Mesendoderm (in vitro differentiated cells): ENCODE measurements at regions not wholly inside any gene's neighbourhood (a gene's known extent, or its start where the extent isn't known, plus 50 kb on each side); places are given as distances from the start of the nearest gene placed in this dataset.

Source experiments
- DNase-seq: peaks from one replicate; pipeline ENCODE4 v3.0.0; 2013
- H2AK5ac ChIP-seq: 2 replicates; pipeline ENCODE4 v1.6.1; 2013; ENCODE audit warnings: low read length, inconsistent platforms
- H2BK120ac ChIP-seq: 2 replicates; pipeline ENCODE4 v1.6.1; 2013; ENCODE audit warnings: low read depth, mild to moderate bottlenecking, low read length, moderate library complexity, mixed read lengths
- H2BK15ac ChIP-seq: replicated peaks from 2 replicates; pipeline ENCODE4 v1.6.1; 2013; ENCODE audit warnings: low read depth, mild to moderate bottlenecking, moderate library complexity
- H2BK5ac ChIP-seq: 2 replicates; pipeline ENCODE4 v1.6.1; 2013; ENCODE audit warnings: low read length, inconsistent platforms
- H3K18ac ChIP-seq: 2 replicates; pipeline ENCODE4 v1.6.1; 2013; ENCODE audit warnings: mild to moderate bottlenecking, low read length, mixed read lengths
- H3K23ac ChIP-seq: one replicate; pipeline ENCODE4 v1.6.1; 2013; ENCODE audit warnings: low read length
- H3K27ac ChIP-seq: 2 replicates; pipeline ENCODE4 v1.5.1; 2013; ENCODE audit warnings: low read depth, mild to moderate bottlenecking, inconsistent platforms, low read length, moderate library complexity
- H3K27me3 ChIP-seq: 2 replicates; pipeline ENCODE4 v1.6.1; 2013; ENCODE audit warnings: low read length, control low read depth, mild to moderate bottlenecking, inconsistent platforms; ENCODE audit not compliant: insufficient read depth, poor library complexity
- H3K36me3 ChIP-seq: 2 replicates; pipeline ENCODE4 v1.6.1; 2013; ENCODE audit warnings: low read length, inconsistent platforms; ENCODE audit not compliant: control insufficient read depth, insufficient read depth
- H3K4ac ChIP-seq: one replicate; pipeline ENCODE4 v1.6.1; 2013; ENCODE audit warnings: low read depth, mild to moderate bottlenecking, low read length, moderate library complexity
- H3K4me1 ChIP-seq: 2 replicates; pipeline ENCODE4 v1.6.1; 2013; ENCODE audit warnings: low read depth, low read length, inconsistent platforms; ENCODE audit not compliant: control insufficient read depth
- H3K4me2 ChIP-seq: 2 replicates; pipeline ENCODE4 v1.6.1; 2013; ENCODE audit warnings: low read length
- H3K4me3 ChIP-seq: 2 replicates; pipeline ENCODE4 v1.5.1; 2013; ENCODE audit warnings: mild to moderate bottlenecking, low read length
- H3K56ac ChIP-seq: one replicate; pipeline ENCODE4 v1.6.1; 2013; ENCODE audit warnings: low read length
- H3K79me1 ChIP-seq: 2 replicates; pipeline ENCODE4 v1.6.1; 2013; ENCODE audit warnings: low read length, inconsistent platforms
- H3K79me2 ChIP-seq: 2 replicates; pipeline ENCODE4 v1.6.1; 2013; ENCODE audit warnings: mild to moderate bottlenecking, low read length; ENCODE audit not compliant: control insufficient read depth, insufficient read depth
- H3K9ac ChIP-seq: 2 replicates; pipeline ENCODE4 v1.6.1; 2013; ENCODE audit warnings: low read length, inconsistent platforms
- H4K5ac ChIP-seq: one replicate; pipeline ENCODE4 v1.6.1; 2013; ENCODE audit warnings: low read length
- H4K8ac ChIP-seq: one replicate; pipeline ENCODE4 v1.6.1; 2013; ENCODE audit warnings: low read depth, mild to moderate bottlenecking, control low read depth, low read length, moderate library complexity
- WGBS: extraction: QIAGEN DNeasy Blood & Tissue Kit; methylation state at CpG from one replicate; pipeline ENCODE4 v1.1.7; 2013; ENCODE audit warnings: low lambda C conversion rate, missing lambda C conversion rate; ENCODE audit not compliant: insufficient coverage; ENCODE audit errors: extremely low coverage; 5-methylcytosine and 5-hydroxymethylcytosine counted together

DNA sequence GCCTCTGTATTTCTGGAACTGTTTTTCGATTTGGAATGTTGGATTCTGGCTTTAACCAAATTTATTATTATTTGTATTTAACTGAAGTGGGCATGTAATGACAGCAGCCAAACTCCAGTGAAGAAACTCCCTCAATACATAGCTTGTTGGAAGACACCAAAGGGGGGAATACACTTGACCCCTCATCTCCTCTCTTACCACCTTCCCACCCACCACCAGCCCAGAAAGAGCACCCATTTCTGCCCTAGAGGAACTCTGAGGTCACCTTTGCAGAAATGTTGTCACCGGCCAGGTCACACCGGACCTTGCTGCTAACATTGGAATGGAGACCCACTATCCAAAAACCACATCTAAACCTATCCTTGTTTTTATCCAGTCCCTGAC, 58.6 kb upstream of the CA12 start:
- Histone ChIP-seq H3K27ac (peak overlapping the region; percentile 79), H3K23ac (peak overlapping the region; percentile 59), H3K4me1 (peaks cover 25% of the 10 kb centered on the region), H3K79me1 (no peaks in the 10 kb centered on the region), H3K56ac (peak overlapping the region; percentile 74), H3K4me2 (no peak overlapping the region), H3K9ac (peak overlapping the region; percentile 45), H3K27me3 (no peaks in the 10 kb centered on the region), H3K4me3 (no peak overlapping the region), H3K79me2 (no peaks in the 10 kb centered on the region), H2AK5ac (peak overlapping the region; percentile 95), H3K4ac (peak overlapping the region; percentile 76), H2BK5ac (peak overlapping the region; percentile 99), H2BK15ac (no peak overlapping the region), H4K8ac (no peak overlapping the region), H3K36me3 (no peaks in the 10 kb centered on the region), H4K5ac (peak overlapping the region; percentile 61), H2BK120ac (no peak overlapping the region), H3K18ac (peak overlapping the region; percentile 61)
- no peak for DNase-seq
- no CpG with 5 or more reads among the region's 3 CpGs for WGBS

DNA sequence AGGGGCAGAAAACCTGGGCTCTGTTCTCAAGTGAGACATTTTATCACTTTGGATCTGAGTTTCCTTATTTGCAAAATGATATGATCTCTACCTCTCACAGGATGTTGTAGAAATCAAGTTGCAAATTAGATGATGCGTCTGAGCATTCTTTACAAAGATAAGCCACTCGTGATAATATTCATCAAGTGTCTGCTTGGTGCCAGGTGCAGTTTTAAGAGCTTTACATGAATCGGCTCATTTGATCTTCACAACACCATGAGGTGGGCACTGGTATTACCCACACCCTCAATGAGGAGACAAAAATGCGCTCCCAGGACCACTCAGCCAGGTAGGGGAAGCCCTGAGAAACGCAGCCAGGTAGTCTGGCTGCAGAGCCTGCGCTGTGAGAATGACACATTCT, 59.1 kb upstream of the CA12 start:
- Histone ChIP-seq H4K8ac (no peak overlapping the region), H2BK15ac (no peak overlapping the region), H3K27me3 (no peaks in the 10 kb centered on the region), H3K23ac (peak overlapping the region; percentile 2), H3K79me2 (no peaks in the 10 kb centered on the region), H2AK5ac (no peak overlapping the region), H3K18ac (no peak overlapping the region), H2BK120ac (no peak overlapping the region), H3K4me3 (no peak overlapping the region), H3K56ac (peak overlapping the region; percentile 80), H3K4me2 (no peak overlapping the region), H3K9ac (peak overlapping the region; percentile 20), H3K27ac (peak overlapping the region; percentile 19), H3K79me1 (no peaks in the 10 kb centered on the region), H4K5ac (no peak overlapping the region), H2BK5ac (peak overlapping the region; percentile 95), H3K4ac (no peak overlapping the region), H3K4me1 (peaks cover 21% of the 10 kb centered on the region), H3K36me3 (no peaks in the 10 kb centered on the region)
- WGBS, result no CpG with 5 or more reads among the region's 6 CpGs
- DNase-seq, result peak; percentile 65

DNA sequence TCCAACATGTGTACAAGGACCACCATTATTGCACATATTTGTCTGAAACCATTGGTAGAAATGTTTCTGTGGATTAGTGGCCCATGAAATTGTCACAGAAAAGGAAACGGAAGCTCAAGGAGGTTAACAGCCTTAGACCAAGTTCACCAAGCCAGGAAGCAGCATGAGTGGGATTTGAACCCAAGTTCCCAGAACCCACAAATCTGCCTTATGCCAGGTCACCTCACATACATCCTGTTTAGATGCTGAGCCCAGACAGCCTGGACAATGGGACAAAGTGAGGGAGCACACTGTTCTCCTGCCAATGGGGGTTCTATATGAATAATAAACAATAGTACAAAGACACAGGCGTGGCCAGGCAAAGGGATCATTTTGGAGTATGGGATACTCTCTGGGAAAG, 59.6 kb upstream of the CA12 start:
- peak overlapping the region; percentile 2 for H4K5ac ChIP-seq
- H3K79me2 ChIP-seq, result no peaks in the 10 kb centered on the region
- peaks cover 19% of the 10 kb centered on the region for H3K4me1 ChIP-seq
- H3K4me2 ChIP-seq, result no peak overlapping the region
- peak overlapping the region; percentile 19 for H3K27ac ChIP-seq
- H3K36me3 ChIP-seq, result no peaks in the 10 kb centered on the region
- peak overlapping the region; percentile 95 for H2BK5ac ChIP-seq
- no peak overlapping the region for H2BK120ac ChIP-seq
- peak overlapping the region; percentile 98 for H2AK5ac ChIP-seq
- no peak overlapping the region for H4K8ac ChIP-seq
- no peak overlapping the region for H3K18ac ChIP-seq
- H3K9ac ChIP-seq, result peak overlapping the region; percentile 20
- H3K79me1 ChIP-seq, result no peaks in the 10 kb centered on the region
- H2BK15ac ChIP-seq, result no peak overlapping the region
- no peaks in the 10 kb centered on the region for H3K27me3 ChIP-seq
- peak overlapping the region; percentile 11 for H3K4ac ChIP-seq
- peak overlapping the region; percentile 2 for H3K23ac ChIP-seq
- no peak for DNase-seq
- H3K4me3 ChIP-seq, result no peak overlapping the region
- WGBS, result no CpG with 5 or more reads among the region's 2 CpGs
- H3K56ac ChIP-seq, result peak overlapping the region; percentile 80

DNA sequence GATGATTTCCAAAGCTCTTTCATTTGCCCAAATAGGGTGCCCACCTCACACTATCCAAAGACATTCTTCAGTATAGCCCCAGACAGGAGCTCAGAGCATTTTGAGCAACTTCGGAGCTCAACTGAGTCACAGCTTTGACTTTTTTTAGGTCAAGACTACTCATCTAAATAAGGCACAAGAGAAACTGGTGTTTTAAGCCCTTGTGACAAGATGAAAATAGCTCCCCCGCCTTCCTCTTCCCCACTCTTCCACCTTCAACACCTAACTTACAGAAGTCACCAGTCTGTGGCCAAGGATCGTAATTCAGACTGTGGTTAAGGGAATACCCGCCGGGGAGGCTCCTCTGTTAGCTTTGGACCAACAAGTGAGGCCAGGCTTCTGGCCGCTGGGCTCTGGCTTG, 60.4 kb upstream of the CA12 start:
- no peaks in the 10 kb centered on the region for H3K36me3 ChIP-seq
- no peak overlapping the region for H3K27ac ChIP-seq
- no peak overlapping the region for H4K8ac ChIP-seq
- no peak overlapping the region for H2BK15ac ChIP-seq
- WGBS, result no CpG with 5 or more reads among the region's 6 CpGs
- no peak overlapping the region for H3K18ac ChIP-seq
- no peak overlapping the region for H3K4me3 ChIP-seq
- peak overlapping the region; percentile 23 for H2BK120ac ChIP-seq
- H4K5ac ChIP-seq, result no peak overlapping the region
- peak overlapping the region; percentile 46 for H3K4ac ChIP-seq
- no peak overlapping the region for H3K23ac ChIP-seq
- no peak for DNase-seq
- H3K79me1 ChIP-seq, result no peaks in the 10 kb centered on the region
- H3K4me2 ChIP-seq, result no peak overlapping the region
- peak overlapping the region; percentile 80 for H3K56ac ChIP-seq
- H2AK5ac ChIP-seq, result peak overlapping the region; percentile 98
- H2BK5ac ChIP-seq, result peak overlapping the region; percentile 70
- peaks cover 13% of the 10 kb centered on the region for H3K4me1 ChIP-seq
- no peaks in the 10 kb centered on the region for H3K79me2 ChIP-seq
- H3K27me3 ChIP-seq, result no peaks in the 10 kb centered on the region
- no peak overlapping the region for H3K9ac ChIP-seq

DNA sequence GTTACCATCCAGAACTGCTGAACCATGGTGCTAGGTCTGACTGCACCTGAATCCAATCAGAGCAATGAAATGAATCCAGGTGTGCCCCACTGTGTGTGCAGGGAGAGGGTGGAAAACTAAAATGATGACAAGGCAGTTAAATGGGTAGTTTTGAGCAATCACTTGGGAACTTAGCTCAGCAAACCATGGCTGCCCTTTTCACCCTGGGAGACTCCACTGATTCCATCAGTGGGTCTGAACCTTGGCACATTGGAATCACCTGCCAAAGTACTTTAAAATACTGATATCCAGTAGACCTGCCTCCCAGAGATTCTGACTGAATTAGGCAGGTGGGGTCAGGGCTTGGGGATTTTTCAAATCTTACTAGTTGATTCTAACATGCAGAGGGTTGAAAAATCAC, 59.8 kb upstream of the USP3 start:
- Histone ChIP-seq H3K36me3 (no peaks in the 10 kb centered on the region), H4K8ac (no peak overlapping the region), H3K79me1 (no peaks in the 10 kb centered on the region), H3K27ac (no peak overlapping the region), H3K79me2 (no peaks in the 10 kb centered on the region), H3K56ac (peak overlapping the region; percentile 67), H2AK5ac (peak overlapping the region; percentile 36), H3K23ac (no peak overlapping the region), H3K4me2 (no peak overlapping the region), H2BK5ac (peak overlapping the region; percentile 42), H3K4ac (no peak overlapping the region), H3K9ac (no peak overlapping the region), H3K27me3 (no peaks in the 10 kb centered on the region), H3K4me3 (no peak overlapping the region), H2BK15ac (no peak overlapping the region), H2BK120ac (no peak overlapping the region), H3K4me1 (peaks cover 18% of the 10 kb centered on the region), H3K18ac (no peak overlapping the region), H4K5ac (no peak overlapping the region)
- DNase-seq, result no peak

GRCh38 chr15:63446255-63446654, 58.1 kb upstream of the USP3 start:
- no peak overlapping the region for H2BK5ac ChIP-seq
- no peak overlapping the region for H3K4me3 ChIP-seq
- no peaks in the 10 kb centered on the region for H3K27me3 ChIP-seq
- H3K79me1 ChIP-seq, result no peaks in the 10 kb centered on the region
- H2BK120ac ChIP-seq, result no peak overlapping the region
- WGBS, result no CpG with 5 or more reads among the region's 7 CpGs
- no peak for DNase-seq
- H3K18ac ChIP-seq, result no peak overlapping the region
- no peak overlapping the region for H3K4ac ChIP-seq
- peaks cover 12% of the 10 kb centered on the region for H3K4me1 ChIP-seq
- no peak overlapping the region for H3K9ac ChIP-seq
- no peak overlapping the region for H3K23ac ChIP-seq
- H4K5ac ChIP-seq, result no peak overlapping the region
- no peak overlapping the region for H3K4me2 ChIP-seq
- H3K79me2 ChIP-seq, result no peaks in the 10 kb centered on the region
- no peaks in the 10 kb centered on the region for H3K36me3 ChIP-seq
- H3K56ac ChIP-seq, result no peak overlapping the region
- no peak overlapping the region for H3K27ac ChIP-seq
- H2BK15ac ChIP-seq, result no peak overlapping the region
- no peak overlapping the region for H2AK5ac ChIP-seq
- H4K8ac ChIP-seq, result no peak overlapping the region
